ENCODE measurements at regions not wholly inside any gene's neighbourhood (a gene's known extent, or its start where the extent isn't known, plus 50 kb on each side); places are given as distances from the start of the nearest gene placed in this dataset.

DNA sequence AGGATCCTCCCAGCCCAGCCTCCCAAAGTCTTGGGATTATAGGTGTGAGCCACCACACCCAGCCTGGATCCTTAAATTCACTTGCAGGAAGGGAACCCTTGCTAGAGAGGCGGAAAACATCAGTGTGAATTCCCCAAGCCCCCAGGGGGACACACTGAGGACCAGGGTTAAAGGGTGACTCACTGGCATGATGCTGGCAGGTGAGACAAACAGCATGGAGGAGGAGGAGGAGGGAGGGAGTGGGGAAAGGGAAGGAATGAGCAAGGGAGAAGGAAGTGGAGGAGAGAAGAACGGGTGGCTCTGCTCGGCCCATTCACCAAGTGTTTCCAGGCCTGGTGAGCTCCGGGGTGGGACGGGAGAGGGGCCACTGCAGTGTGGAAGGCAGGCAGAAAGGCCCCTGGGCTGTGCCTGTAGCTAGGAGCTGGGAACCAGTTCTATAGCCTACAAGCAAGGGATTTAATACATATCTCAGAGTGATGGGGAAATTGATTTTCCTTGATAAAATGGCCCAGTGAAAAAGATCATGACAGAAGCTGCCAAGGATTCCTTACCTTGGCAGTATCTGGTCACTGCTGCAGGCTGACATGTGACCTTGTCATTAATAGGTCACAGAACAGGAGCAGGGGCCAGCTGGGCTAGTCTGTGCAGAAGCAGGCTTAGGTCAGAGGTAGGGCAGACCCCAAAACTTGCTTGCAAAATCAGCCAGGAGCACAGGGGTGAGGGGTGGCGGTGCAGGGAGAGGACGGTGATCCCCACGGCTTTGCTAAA lies 370.2 kb downstream of the SHANK2 start:
- TF ChIP-seq, protein P1, sequence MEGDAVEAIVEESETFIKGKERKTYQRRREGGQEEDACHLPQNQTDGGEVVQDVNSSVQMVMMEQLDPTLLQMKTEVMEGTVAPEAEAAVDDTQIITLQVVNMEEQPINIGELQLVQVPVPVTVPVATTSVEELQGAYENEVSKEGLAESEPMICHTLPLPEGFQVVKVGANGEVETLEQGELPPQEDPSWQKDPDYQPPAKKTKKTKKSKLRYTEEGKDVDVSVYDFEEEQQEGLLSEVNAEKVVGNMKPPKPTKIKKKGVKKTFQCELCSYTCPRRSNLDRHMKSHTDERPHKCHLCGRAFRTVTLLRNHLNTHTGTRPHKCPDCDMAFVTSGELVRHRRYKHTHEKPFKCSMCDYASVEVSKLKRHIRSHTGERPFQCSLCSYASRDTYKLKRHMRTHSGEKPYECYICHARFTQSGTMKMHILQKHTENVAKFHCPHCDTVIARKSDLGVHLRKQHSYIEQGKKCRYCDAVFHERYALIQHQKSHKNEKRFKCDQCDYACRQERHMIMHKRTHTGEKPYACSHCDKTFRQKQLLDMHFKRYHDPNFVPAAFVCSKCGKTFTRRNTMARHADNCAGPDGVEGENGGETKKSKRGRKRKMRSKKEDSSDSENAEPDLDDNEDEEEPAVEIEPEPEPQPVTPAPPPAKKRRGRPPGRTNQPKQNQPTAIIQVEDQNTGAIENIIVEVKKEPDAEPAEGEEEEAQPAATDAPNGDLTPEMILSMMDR (conservative IDR thresholded peaks at IDR 0.05; ENCODE audit: low read depth, low read length), result no peak
- TF ChIP-seq EZH2 (IDR thresholded peaks at IDR 0.05; ENCODE audit: borderline replicate concordance, low read depth, low read length, poor library complexity, severe bottlenecking), result no peak

All from A673 (cell line).